Right lobe of liver (tissue), 4 donors: ENCODE measurements at regions not wholly inside any gene's neighbourhood (a gene's known extent, or its start where the extent isn't known, plus 50 kb on each side); places are given as distances from the start of the nearest gene placed in this dataset.

Experiments
- POLR2A ChIP-seq: fragments of 450-650 bp; IDR thresholded peaks from one replicate; pipeline ENCODE4 v1.6.1; 2017; ENCODE audit warnings: antibody characterized with exemption, mild to moderate bottlenecking
- TF ChIP-seq, protein P1 (sequence below), 4 donors: fragments of 200-600 bp in 3 of 4; fragments of 450-650 bp in 1 of 4; IDR thresholded peaks; one replicate each; pipeline versions ENCODE4 v1.5.1 to v1.8.0; 2016 to 2022; ENCODE audit warnings: antibody characterized with exemption in 4 of 4, mild to moderate bottlenecking in 2 of 4
- donor health status: DM: no; HTN: no; CAD: no.
- donor health status: DM: no; HTN: no; CAD: no.
- donor health status: DM: no; HTN: yes; CAD: no.

DNA sequence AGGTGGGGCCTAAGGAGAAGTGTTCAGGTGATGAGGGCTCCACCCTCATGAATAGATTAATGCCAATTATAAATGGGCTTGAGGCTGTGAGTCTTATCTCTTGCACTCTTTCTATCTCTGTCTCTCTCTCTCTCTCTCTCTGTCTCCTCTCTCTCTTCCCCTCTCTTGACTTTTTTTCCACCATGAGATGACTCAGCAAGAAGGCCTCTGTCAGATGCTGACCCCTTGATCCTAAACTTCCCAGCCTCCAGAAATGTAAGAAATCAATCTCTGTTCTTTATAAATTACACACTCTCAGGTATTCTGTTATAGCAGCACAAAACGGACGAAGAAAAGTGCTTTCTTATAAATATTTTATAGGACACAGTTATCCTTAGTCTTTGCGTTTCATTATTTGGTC, 184.9 kb upstream of the PCDH7 start:
- TF ChIP-seq, protein P1, sequence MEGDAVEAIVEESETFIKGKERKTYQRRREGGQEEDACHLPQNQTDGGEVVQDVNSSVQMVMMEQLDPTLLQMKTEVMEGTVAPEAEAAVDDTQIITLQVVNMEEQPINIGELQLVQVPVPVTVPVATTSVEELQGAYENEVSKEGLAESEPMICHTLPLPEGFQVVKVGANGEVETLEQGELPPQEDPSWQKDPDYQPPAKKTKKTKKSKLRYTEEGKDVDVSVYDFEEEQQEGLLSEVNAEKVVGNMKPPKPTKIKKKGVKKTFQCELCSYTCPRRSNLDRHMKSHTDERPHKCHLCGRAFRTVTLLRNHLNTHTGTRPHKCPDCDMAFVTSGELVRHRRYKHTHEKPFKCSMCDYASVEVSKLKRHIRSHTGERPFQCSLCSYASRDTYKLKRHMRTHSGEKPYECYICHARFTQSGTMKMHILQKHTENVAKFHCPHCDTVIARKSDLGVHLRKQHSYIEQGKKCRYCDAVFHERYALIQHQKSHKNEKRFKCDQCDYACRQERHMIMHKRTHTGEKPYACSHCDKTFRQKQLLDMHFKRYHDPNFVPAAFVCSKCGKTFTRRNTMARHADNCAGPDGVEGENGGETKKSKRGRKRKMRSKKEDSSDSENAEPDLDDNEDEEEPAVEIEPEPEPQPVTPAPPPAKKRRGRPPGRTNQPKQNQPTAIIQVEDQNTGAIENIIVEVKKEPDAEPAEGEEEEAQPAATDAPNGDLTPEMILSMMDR (IDR thresholded peaks at IDR 0.05): no peak
- no peak for TF ChIP-seq POLR2A
